Upper lobe of left lung (tissue), 4 donors: ENCODE measurements at regions not wholly inside any gene's neighbourhood (a gene's known extent, or its start where the extent isn't known, plus 50 kb on each side); places are given as distances from the start of the nearest gene placed in this dataset.

Experiments used
- EP300 ChIP-seq, 4 donors: sonication (generic); formaldehyde crosslinking; IDR thresholded peaks; one replicate each; pipeline ENCODE4 v1.5.1; 2017; ENCODE audit warnings: antibody characterized with exemption in 4 of 4, control low read depth in 2 of 4
- POLR2A ChIP-seq, 4 donors: fragments of 450-650 bp; IDR thresholded peaks; one replicate each; pipeline ENCODE4 v1.5.1; 2016 to 2017; ENCODE audit warnings: antibody characterized with exemption in 4 of 4, mild to moderate bottlenecking in 2 of 4
- POLR2AphosphoS5 ChIP-seq, 2 donors: sonication (generic); formaldehyde crosslinking; IDR thresholded peaks; one replicate each; pipeline ENCODE4 v1.5.1; 2017; ENCODE audit warnings: antibody characterized with exemption in 2 of 2
- TF ChIP-seq, protein P1 (sequence below), 6 experiments: fragments of 450-650 bp in 4 of 6; fragments of 200-600 bp in 2 of 6; sonication (generic) in 2 of 6; IDR thresholded peaks; one replicate each; pipeline ENCODE4 v1.5.1; 2016 to 2019; ENCODE audit warnings: antibody characterized with exemption in 6 of 6

DNA sequence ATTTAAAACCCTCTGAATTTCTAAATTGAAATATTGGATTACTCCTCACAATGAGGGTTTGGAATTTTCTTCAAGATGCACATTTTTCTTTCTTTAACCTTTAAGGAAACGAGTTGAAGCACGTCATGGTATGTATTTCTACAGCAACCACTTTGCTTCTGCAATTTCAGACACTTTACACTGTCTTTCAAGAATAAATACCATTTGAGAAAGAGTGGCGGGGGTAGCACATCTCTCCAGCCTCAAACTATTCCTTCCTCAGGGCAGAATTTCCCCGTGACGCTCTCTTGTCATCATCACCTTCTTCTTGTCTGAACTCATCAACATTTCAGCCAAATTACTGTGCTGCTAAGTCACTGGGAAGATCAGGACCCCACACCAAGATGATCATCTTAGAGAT, 1073.4 kb downstream of the EFNB2 start:
- TF ChIP-seq, protein P1, sequence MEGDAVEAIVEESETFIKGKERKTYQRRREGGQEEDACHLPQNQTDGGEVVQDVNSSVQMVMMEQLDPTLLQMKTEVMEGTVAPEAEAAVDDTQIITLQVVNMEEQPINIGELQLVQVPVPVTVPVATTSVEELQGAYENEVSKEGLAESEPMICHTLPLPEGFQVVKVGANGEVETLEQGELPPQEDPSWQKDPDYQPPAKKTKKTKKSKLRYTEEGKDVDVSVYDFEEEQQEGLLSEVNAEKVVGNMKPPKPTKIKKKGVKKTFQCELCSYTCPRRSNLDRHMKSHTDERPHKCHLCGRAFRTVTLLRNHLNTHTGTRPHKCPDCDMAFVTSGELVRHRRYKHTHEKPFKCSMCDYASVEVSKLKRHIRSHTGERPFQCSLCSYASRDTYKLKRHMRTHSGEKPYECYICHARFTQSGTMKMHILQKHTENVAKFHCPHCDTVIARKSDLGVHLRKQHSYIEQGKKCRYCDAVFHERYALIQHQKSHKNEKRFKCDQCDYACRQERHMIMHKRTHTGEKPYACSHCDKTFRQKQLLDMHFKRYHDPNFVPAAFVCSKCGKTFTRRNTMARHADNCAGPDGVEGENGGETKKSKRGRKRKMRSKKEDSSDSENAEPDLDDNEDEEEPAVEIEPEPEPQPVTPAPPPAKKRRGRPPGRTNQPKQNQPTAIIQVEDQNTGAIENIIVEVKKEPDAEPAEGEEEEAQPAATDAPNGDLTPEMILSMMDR (IDR thresholded peaks at IDR 0.05) = no peak
- TF ChIP-seq POLR2AphosphoS5 (IDR thresholded peaks at IDR 0.05) (no peak), EP300 (IDR thresholded peaks at IDR 0.05) (no peak), POLR2A (IDR thresholded peaks at IDR 0.05) (no peak)
